GM06990 (cell line): ENCODE measurements at regions not wholly inside any gene's neighbourhood (a gene's known extent, or its start where the extent isn't known, plus 50 kb on each side); places are given as distances from the start of the nearest gene placed in this dataset.

Source experiments
- DNase-seq: peaks from one replicate; pipeline ENCODE4 v3.0.0-alpha.2; 2011; ENCODE audit not compliant: insufficient read length; ENCODE audit errors: extremely low read depth
- H3K27me3 ChIP-seq: replicated peaks from 2 replicates; pipeline ENCODE4 v1.6.0; 2011; ENCODE audit warnings: low read length; ENCODE audit not compliant: control insufficient read depth, insufficient read depth
- H3K36me3 ChIP-seq: 2 replicates; pipeline ENCODE4 v1.5.1; 2011; ENCODE audit warnings: low read length; ENCODE audit not compliant: control insufficient read depth, insufficient read depth
- H3K4me3 ChIP-seq: replicated peaks from 2 replicates; pipeline ENCODE4 v1.5.1; 2011; ENCODE audit warnings: low read depth, mild to moderate bottlenecking, control low read depth, low read length
- TF ChIP-seq, protein P1 (sequence below): IDR thresholded peaks from 2 replicates; pipeline ENCODE4 v1.5.1; 2011; ENCODE audit warnings: low read length, control low read depth, mild to moderate bottlenecking, inconsistent platforms; ENCODE audit not compliant: insufficient read depth, poor library complexity, severe bottlenecking

DNA sequence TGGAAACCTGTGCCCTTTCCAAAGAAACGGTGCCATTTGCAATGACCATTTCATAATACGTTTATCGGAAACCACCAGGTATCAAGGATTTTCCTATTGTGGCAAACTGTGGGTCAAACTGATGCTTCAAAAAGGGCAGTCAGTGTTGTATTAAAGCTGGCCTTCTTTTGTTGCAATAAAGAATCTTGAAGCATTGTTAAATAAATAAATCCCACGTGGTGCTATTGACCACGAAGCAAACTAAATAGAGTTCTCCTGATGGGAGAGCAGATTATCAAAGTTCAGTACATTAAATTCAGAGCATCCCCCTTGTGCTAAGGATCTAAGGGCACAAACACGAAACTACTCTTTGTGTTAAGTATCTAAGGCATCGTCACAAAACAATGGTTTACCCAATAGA is 545.9 kb upstream of the MIR17HG start:
- TF ChIP-seq, protein P1, sequence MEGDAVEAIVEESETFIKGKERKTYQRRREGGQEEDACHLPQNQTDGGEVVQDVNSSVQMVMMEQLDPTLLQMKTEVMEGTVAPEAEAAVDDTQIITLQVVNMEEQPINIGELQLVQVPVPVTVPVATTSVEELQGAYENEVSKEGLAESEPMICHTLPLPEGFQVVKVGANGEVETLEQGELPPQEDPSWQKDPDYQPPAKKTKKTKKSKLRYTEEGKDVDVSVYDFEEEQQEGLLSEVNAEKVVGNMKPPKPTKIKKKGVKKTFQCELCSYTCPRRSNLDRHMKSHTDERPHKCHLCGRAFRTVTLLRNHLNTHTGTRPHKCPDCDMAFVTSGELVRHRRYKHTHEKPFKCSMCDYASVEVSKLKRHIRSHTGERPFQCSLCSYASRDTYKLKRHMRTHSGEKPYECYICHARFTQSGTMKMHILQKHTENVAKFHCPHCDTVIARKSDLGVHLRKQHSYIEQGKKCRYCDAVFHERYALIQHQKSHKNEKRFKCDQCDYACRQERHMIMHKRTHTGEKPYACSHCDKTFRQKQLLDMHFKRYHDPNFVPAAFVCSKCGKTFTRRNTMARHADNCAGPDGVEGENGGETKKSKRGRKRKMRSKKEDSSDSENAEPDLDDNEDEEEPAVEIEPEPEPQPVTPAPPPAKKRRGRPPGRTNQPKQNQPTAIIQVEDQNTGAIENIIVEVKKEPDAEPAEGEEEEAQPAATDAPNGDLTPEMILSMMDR, result no peak
- no peak for DNase-seq
- Histone ChIP-seq H3K27me3 (no peaks in the 10 kb centered on the region), H3K4me3 (no peak overlapping the region), H3K36me3 (no peaks in the 10 kb centered on the region)

DNA sequence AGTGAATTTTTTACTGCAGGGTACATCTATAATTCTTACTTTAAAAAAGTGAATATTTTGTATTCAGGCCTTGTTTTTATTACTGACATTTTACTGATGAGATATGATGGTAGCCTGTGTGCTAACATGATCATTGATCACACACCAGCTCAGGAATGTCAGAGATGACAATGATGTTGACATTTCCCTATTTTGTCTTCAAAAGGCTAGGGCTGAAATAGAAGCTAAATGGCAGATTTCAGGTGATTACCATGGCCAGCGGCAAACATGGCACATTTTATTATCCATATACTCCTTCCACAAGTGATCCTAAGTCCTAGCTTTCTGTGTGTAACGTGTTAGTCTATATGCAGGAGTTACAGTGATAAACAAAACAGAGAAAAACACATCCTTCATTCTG is 544.3 kb upstream of the MIR17HG start:
- H3K36me3 ChIP-seq, result no peaks in the 10 kb centered on the region
- DNase-seq, result no peak
- H3K27me3 ChIP-seq, result no peaks in the 10 kb centered on the region
- no peak overlapping the region for H3K4me3 ChIP-seq
- TF ChIP-seq, protein P1, result no peak

DNA sequence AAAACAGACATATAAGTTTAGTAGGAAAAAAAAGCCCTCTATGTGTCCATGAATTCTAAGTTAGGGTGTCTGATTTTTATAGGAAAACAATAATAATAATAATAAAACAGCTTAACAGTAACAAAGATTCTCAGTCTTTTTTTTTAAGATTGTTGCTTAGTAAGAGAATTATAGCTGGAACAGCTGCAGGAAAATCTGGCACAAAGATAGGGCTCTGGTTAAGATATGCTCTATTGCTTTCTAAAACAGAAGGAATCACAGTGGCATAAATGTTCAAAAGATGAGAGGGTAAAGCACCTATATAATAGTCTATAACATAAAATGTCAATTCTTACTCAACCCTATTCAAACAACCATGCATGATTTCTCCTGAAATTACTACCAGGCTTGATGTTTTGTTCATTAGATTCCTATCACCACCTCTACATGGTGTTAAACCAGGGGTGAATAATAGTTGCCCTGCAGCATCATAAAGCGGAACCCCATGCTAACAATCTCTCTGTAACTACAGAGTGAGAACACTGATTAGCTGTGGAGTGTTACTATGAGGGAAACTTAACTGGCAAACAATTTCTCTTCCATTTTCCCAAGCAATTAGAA is 541.4 kb upstream of the MIR17HG start:
- Histone ChIP-seq H3K4me3 (no peak overlapping the region), H3K36me3 (no peaks in the 10 kb centered on the region), H3K27me3 (no peaks in the 10 kb centered on the region)
- TF ChIP-seq, protein P1, result no peak
- no peak for DNase-seq

DNA sequence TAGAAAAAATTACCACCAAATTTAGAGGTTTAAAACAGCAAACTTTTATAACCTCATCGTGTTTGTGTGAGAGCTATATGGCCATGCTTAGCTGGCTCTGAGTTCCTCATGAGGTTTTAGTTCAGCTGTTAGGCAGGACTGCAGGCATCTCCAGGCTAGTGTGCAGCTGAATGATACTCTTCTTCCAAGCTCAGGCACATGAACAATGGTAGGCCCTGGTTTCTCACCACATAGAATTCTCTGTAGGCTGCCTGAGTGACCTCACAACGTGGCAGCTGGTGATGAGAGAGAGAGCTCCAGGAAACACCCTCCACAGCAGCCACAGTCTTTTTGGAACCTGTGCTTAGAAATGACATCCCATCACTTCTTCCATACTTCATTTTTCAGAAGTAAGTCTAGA is 540.6 kb upstream of the MIR17HG start:
- no peak overlapping the region for H3K4me3 ChIP-seq
- TF ChIP-seq, protein P1, result no peak
- no peaks in the 10 kb centered on the region for H3K36me3 ChIP-seq
- H3K27me3 ChIP-seq, result no peaks in the 10 kb centered on the region
- DNase-seq, result no peak

DNA sequence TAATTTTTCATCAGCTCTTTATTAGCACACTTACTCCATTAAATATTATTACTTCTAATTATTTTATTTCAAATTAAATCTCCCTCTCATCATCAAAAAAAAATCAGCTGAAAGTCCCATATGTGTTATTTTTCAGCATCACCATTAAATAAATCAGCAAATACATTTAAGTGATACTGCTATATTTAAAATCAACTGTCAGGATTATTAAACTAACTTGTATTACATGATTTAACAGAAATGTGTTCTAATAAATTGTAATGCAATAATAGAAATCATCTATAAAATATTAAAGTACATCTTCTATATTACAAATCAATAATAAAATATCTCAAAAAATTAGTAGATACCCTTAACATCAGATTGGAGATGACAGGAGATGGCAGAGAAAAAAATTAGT is 538.6 kb upstream of the MIR17HG start:
- Histone ChIP-seq H3K27me3 (no peaks in the 10 kb centered on the region), H3K4me3 (no peak overlapping the region), H3K36me3 (no peaks in the 10 kb centered on the region)
- no peak for DNase-seq
- TF ChIP-seq, protein P1, result no peak

DNA sequence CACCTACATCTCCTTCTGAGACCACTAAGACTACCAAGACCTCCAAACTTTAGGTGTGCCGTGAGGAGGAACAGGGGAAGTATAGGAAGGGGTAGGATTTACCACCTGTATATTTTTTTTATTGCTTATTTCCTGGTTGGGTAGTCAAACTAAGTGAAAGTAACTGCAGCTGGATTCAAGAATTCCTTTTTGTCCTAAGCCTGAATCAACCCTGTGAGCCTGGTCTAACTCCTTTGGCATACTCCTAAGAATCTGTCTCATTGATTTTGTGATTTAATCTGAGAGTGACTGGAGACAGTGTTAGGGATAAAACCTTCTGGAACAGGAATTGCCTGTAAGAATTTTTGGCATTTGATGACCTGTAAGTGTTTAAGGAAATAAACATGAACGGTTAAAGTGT is 523.5 kb upstream of the MIR17HG start:
- TF ChIP-seq, protein P1, result no peak
- H3K27me3 ChIP-seq, result no peaks in the 10 kb centered on the region
- H3K36me3 ChIP-seq, result no peaks in the 10 kb centered on the region
- H3K4me3 ChIP-seq, result no peak overlapping the region
- no peak for DNase-seq
